Amniotic epithelial cell (primary cell): ENCODE measurements at regions not wholly inside any gene's neighbourhood (a gene's known extent, or its start where the extent isn't known, plus 50 kb on each side); places are given as distances from the start of the nearest gene placed in this dataset.
"Not testable (repeated sequence)": the region's sequence is repeated elsewhere in the genome, so short reads cannot be mapped to it uniquely, and the experiment has no call there.

ENCODE experiments used
- DNase-seq: peaks from one replicate; pipeline ENCODE4 v3.0.0-alpha.2; 2010; ENCODE audit warnings: low read depth

DNA sequence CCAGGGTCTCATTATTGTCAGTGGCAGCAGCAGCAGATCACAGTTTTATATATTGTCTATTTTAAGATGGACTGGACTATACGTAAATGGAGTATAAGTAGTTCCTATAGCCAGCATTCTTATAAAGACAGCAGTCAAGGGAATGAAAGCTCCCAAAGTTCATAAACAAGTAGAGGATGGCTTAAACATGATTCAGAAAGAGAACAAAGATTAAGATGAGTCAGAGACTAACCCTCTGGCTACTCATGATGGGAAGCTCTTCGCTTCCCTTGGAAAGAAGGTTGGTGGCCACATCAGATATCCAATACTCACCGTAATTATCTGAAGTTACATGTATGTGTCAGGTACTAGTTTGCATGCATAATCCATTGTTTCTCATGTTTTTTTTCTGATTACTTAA is 277.0 kb downstream of the INHBA start:
- peak; percentile 82 for DNase-seq

DNA sequence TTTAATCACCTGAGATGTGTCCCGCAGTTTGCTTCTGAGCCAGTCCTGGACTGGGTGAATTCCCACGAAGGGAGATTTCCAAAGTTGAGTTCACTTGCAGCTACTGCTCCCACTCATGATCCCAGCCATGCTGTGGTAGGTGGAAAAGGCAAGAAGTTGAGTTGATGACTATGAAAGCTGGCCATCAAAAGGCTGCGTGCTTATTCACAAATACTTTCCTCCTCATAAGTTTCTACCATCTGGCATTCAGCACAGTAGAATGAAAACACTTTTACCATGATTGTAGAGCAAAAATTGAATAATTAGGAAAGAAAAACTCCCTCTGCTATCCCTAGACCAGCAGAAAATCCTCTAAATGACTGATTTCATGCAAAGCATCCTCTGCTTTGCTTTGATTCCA is 281.8 kb downstream of the INHBA start:
- DNase-seq = no peak

DNA sequence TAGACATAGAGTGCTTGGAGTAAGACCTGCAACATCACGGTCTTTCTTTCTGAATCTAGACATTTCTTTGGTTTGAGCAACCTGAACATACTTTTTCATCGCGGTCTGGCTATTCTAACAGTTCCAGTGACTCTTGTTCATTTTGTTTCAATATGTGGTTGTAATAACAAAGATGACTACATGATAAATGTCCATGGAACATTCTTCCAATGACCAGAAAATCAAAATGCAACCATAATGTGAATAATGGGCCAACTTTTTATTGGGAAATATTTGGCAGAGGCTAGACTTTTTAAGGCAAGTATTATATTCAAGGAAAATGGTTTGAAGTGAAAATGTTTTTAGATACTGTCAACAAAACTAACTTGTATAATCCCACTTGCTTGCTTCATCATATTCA is 282.5 kb downstream of the INHBA start:
- no peak for DNase-seq

DNA sequence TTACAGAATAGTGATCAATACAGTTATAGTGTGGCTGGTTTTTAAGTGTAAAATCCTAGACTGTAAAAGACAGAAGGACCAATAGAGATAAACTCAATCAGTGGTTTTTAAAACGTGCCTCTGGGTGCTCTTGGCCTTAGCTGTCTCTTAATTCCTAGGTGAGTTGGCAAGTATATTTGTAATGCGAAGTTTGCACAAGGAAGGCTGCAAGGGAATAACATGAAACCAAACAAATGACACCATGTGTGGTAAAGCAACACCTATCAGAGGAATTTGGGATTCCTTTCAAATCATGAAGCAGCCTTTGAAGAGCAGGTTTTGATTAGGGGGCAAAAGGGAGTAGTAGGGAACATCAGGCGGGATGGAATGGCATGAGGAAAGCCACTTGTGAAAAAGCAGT is 284.6 kb downstream of the INHBA start:
- no peak for DNase-seq

DNA sequence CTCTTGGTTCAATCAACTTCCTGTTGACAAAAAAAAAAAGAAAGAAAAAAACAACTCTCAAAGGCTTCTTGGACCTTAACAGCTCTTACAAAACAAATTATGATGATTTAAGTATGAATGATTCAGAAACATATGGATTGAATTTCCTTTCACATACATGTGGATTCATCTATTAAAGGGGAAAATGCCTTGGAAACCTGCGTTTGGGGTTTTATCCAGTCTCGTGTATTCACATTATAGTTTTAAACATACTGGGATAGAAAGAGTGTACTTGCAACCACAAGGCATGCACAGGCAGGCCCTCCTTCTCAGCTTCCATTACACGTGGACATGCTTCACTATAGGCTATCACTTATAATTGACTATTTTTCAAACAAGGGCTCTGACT is 286.7 kb downstream of the INHBA start:
- DNase-seq = no peak

DNA sequence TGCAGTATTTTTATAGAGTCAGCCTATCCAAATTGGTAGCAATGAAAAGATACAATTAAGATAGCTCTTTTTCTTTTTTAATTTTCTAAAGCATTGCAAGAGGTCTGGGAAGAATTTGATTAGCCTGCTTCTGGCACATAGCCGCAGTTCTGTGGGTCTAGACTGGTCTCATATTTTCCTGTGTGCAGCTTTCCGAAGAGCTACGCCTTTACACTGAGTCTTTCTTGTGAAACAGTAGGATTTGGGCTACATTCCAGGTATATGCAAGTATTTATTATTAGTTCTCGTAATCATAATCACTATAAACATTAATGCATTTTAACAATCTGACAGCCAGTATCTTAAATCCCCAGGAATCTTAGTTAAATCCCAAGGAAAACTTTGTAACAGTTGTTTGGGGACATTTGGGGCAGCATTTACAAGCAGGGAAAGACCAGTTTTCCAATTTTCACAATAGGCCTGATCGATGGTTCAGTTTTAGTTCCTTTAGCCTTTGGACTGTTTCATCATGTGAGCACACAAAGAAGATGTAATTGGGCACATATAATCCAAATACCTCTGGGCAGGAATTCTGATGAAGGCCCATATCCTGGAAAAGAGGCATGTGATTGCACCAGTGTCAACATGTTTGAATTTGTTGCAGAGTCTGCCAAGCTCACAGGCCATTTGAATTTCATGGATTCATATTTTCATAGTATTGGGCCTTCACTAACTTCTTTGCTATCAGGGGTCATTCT is 287.3 kb downstream of the INHBA start:
- DNase-seq = no peak

DNA sequence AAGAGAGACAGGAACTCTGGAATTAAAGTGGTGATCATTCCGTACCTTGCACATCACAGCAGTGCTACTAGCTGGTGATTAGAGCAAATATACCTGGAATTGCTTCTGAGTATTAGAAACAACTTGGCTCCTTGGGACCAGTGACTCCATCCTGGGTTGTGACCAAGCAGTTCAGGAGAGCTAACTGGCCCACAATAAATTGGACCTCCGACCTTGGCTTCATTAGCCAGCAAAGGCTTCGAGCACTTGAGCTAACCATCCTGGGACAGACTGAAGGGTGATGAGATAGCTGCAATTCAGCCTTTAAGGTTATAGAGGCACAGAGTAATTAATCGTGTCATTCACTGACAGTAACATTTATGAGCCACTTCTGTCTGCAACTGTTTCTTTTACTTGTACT is 287.8 kb downstream of the INHBA start:
- no peak for DNase-seq

DNA sequence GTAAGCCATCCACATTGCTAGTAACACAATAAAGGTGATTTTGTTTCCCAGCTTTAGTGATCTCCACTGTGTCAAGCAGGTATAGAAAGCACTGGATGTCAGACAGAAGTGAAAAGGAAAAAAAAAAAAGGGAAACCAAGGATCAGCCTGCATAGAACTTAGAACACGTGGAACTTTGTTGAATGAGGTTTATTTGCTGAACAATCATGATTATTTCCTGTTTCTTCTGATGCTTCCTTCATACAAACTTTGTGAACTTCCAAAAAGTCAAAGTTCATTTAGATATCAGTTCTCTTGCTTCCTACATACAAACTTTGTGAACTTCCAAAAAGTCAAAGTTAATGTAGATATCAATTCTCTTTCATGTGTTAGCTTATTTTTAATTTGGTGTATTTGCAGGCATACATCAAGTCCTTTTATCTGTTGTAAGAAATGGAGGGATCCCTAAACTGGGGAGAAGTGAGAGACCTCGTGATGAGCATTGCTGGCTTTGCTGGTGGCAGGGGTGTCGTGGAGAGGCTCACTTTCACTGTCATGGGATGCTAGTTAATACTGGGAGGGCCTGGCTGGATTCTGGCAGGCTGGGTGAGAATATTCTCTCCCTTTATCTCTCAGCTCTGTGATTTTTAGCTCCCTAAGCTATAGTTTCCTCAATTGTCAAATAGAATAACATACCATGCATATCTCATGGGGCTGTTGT is 298.4 kb downstream of the INHBA start:
- no peak for DNase-seq

DNA sequence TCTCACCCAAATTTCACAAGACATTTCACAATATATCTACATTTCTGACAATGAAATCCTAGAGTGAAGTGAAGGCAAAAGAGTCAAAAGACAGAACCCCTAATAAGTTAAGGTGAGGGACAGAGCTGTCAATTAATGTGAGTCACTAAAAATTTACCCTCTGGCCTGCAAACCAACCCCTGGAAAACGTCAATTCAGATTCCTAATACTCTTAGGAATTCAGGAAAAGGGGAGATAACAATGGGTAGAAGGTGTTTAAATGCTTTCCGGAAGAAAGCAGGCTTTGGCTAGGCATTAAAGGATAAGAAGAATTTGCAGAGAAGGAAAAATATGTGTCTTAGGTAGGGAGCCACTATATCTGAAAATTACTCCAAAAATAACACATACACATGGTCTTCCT is 299.6 kb downstream of the INHBA start:
- DNase-seq = no peak

DNA sequence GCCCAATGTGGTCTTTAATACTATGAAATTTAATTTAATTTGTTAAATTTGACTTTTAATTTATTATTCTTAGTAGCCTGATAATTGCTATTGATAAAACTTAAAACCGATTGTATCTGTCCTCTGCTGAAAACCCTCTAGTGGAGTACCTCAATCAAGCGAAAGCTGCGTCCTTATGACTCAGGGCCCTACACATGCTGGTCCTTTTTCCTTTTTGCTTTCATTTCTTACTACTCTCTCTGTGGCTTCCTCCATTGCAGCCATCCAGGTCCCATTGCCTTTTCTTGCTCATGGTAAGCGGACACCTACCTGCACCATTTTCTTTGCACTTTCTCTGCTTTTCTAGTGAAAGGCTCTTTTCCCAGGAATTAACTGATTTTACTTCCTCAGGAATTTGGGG is 301.1 kb downstream of the INHBA start:
- no peak for DNase-seq

DNA sequence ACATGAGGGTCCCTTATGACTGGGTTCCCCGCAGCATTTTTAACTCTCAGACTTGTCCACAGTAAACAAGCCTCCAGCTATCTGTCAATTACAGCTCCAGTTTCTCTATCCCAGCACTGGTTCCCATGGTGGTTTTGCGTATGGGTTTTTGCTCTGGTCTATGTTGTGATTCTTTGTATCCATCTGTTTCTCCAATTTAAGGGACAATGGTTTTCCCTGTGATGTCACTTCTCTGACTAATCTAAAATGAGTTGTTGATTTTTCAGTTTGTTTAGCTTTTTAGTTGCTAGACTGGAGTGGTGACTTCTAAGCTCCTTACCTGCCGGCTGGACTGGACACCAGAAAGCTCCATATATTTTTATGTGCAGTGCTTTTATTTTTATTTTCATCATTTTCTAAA is 303.7 kb downstream of the INHBA start:
- DNase-seq = no peak

DNA sequence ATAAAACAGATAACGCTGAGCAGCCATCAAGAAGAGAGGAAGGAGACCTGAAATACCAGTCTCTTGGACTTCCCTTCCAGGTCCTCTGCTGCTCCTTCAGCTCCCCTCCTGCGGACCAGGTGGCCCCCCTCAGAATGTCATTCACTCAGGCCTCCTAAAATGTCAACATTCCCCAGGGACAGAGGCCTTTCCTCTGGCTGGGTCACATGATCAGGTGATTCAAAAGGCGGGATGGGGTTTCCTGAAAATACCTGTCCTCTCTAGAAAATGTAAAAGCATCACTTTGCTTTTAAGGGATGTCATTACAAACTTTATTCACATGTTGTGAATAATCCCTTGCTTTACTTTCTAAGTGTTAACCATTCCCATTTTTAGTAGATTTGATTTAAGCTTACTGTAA is 311.1 kb downstream of the INHBA start:
- no peak for DNase-seq

DNA sequence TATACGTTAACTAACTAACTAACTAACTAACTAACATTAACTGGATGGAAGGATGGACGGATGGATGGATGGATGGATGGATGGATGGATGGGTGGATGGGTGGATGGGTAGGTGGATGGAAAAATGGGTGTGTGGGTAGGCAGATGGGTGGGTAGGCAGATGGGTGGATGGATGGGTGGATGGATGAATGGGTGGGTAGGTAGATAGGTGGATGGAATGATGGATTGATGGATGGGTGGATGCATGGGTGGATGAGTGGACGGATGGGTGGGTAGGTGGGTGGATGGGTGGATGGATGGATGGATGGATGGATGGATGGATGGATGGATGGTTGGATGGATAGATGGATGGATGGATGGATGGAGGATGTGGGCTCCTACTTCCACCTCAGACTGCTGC is 314.0 kb downstream of the INHBA start:
- DNase-seq = not testable (repeated sequence)

DNA sequence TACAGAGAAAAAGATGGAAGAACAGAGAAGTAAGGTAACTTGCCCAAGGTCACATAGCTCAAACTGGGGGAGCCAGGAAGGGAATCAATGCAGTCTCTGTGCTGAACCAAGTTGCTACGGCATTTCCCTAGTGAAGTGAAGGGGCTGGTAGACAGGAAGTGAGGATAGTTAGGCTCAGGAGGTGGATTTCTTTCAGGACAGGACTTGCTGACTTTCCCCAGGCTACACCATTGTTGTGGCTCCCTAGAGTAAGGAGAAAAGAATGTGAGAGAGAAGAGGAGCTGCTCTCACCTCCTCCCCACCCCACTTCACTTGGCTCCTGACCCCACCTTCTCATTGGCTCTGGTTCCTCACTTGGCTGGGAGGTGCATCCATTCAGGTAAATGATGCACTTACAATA is 316.9 kb downstream of the INHBA start:
- DNase-seq = no peak

DNA sequence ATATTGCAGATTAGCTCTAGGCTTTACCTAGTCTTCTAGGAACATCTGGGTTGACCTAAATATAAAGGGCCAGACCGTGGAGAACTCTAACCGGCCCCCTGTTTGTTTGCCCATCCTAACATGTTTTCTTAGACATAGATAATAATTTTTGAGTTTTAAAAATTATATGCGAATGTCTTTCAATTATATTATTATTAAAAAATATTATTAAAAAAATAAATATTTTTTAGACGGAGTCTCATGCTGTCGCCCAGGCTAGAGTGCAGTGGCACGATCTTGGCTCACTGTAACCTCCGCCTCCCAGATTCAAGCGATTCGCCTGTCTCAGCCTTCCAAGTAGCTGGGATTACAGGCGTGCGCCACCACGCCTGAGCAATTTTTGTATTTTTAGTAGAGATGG is 318.5 kb downstream of the INHBA start:
- DNase-seq = no peak

DNA sequence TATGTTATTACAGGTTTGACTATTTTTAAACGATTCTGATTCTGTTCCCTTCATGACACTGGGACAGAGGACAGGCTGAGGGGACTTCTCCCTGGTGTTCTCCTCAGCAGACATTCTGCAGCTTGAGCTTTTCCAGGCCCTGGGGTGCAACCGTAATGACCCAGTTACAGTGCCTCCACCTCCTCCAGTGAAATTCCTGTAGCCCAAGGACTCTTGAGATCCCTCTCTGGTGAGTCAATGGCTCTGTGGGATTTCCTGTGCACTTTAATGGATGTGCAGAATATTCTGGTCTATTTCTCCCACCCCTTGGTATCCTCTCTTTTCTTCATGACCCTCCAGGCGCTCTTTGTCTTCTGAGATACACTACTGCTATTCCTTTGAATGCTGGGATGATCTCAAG is 319.3 kb downstream of the INHBA start:
- DNase-seq = peak; percentile 43

DNA sequence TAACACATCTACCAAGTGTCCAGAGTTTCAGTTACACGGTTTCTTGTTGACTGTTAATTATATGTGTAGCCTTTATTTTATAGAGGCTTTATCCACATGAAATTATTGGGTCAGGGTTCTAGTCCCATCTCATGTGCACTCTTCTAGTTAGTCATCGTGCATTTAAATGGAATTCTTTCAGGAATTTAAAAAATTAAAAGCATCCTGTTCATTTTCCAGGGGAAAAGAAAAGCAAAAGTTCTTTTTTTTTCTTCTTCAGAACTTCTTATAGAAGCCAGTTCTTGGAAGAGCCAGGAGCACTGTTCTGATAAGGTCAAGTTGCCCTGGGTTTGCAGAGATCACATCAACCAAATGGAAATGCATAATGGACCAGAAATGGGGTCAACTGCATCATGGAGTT is 324.7 kb downstream of the INHBA start:
- DNase-seq = no peak

DNA sequence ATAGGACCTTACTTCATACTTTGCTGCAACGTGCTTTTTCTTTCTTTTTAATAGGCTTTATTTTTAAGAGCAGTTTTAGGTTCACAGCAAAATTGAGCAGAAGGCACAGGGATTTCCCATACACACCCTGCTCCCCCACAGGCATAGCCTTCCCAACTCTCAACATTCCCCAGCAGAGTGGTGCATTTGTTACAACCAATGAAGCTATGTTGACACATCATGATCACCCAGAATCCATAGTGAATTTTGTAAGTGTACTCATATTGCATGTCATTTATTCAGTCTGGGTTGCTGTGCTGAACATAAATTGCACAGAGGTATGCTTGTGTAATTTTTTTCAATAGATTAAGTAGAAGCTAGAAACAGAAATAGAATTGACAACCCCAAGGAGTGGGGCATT is 327.3 kb downstream of the INHBA start:
- no peak for DNase-seq

DNA sequence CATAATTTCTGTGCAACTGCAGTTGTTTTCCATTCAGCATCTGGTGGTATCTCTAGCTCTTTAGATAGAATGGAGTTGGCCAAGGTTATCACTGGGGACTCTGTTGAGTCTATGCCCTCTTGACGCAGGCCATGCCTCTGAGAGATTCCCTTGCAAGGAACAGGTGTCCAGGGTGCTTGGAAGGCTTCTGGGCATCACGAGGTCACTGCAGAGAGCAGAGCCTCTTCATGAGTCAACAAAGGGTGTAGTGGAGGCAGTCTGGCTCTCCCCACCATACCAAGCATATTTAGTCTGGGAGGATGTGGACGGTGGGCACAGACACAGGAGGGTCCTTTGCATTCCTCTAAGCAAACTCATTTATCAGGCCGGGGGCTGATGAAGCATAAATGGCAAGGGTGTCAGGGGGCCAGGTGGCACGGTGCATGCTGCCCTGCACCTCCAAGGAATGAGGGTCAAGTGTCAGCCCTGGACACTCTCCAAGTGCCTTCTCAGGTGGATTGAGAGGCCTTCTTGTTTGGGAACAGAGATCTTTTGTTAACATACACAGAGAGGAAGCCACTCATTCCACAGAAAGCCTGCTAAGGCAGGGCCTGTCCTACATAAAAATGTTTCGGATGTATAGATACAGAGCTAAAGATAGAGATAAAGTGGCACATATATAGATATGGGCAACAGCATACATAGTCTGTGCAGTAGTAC is 328.6 kb downstream of the INHBA start:
- DNase-seq = no peak

DNA sequence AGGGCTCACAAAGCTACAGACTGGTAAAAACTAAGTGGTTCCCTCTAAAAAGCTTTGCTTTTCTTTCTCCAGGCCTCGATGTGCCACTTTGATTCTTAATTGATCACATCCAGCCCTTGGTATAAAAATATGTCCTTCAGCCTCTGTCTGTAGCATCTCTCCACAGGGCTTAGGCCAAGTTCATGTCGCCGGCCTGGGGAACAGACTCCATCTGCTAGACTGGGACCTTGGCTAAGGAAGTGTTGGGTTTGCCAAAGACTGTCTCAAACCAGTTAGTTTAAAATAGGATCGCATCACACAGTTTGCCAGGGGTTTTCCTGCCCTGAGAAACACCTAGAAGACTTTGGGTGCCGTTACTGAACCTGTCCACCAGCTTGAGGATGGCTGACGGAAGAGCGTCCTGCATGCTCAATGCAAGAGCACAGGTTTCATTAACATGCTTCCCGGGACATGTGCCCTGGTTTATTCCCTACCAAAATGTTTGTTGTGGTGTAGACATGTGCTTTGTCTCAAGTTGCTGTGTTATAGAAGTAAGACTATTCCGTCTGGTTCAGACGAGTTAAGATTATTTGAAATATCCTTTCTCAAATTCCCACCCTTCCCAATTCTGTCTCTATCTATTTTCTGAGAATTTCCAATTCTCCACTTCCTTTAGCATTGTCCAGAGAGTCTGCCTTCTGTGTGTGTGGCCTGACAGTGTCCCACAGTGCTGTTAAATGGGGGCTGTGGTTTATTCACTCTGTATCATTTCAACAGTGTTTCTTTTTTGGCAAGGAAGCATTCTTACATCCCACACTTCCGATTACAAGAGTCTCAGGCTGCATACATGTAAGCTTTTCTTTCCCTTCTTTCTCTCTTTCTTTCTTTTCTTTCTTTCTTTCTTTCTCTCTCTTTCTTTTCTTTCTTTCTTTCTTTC is 334.7 kb downstream of the INHBA start:
- DNase-seq = no peak

DNA sequence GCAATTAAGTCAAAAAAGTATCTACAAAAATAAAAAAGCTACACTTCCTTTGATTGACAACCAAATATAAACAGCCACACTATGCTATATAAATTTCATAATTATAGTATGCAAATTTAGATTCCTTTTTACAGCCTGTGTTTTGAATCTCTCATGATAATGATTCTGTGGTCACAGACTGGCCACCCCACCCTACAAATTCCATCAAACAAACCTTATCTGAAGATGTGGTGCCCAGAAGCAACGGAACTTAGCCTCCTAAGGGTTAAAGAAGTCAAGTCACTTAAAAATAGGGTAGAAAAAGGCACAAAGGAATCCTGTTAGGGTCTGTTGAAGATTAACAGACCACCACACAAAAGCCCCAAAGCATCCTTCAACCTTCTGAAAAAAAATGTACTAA is 351.8 kb downstream of the INHBA start:
- DNase-seq = no peak

DNA sequence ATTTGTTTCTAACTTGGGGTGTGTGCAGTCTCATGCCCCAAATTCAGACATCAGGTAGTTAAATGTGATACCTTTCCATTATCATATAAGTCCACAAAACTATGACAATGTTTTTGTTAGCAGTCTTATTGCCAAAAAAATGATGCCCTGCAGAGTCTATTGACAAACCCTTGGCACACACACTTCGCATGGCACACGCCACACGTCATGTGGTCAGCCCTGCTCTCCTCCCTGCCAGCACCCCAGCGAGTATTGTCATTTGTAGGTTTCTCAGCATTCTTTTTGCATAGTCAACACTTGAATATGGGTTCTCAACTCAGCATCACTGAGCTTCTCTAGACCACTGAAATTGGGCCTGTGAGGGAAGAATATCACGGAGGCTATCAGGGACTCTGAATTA is 356.0 kb downstream of the INHBA start:
- DNase-seq = no peak
